HUES48 (cell line): ENCODE measurements at regions not wholly inside any gene's neighbourhood (a gene's known extent, or its start where the extent isn't known, plus 50 kb on each side); places are given as distances from the start of the nearest gene placed in this dataset.
A peak's percentile ranks its signal among the peaks of the same experiment; 100 is the strongest.

Experiments
- H3K27ac ChIP-seq: one replicate; pipeline ENCODE4 v1.7.0; 2013; ENCODE audit warnings: low read depth, low read length, inconsistent platforms
- H3K27me3 ChIP-seq: 2 replicates; pipeline ENCODE4 v1.6.1; 2013; ENCODE audit warnings: mild to moderate bottlenecking, low read length; ENCODE audit not compliant: control insufficient read depth, insufficient read depth
- H3K36me3 ChIP-seq: 2 replicates; pipeline ENCODE4 v1.6.1; 2013; ENCODE audit warnings: low read length; ENCODE audit not compliant: control insufficient read depth, insufficient read depth
- H3K4me1 ChIP-seq: 2 replicates; pipeline ENCODE4 v1.6.1; 2013; ENCODE audit warnings: mild to moderate bottlenecking, low read length; ENCODE audit not compliant: control insufficient read depth, insufficient read depth
- H3K4me3 ChIP-seq: 2 replicates; pipeline ENCODE4 v1.5.1; 2013; ENCODE audit warnings: mild to moderate bottlenecking, low read depth, low read length
- H3K9ac ChIP-seq: 2 replicates; pipeline ENCODE4 v1.6.1; 2013; ENCODE audit warnings: mild to moderate bottlenecking, low read depth, low read length, moderate library complexity
- H3K9me3 ChIP-seq: 2 replicates; pipeline ENCODE4 v1.6.1; 2013; ENCODE audit warnings: low read length; ENCODE audit not compliant: control insufficient read depth, insufficient read depth

- no peak overlapping the region; the same call in 1 of the 2 replicates for H3K9ac ChIP-seq
- H3K27ac ChIP-seq: no peak overlapping the region
- no peaks in the 10 kb centered on the region for H3K36me3 ChIP-seq
- no peak overlapping the region for H3K4me3 ChIP-seq
- H3K27me3 ChIP-seq: no peaks in the 10 kb centered on the region
- H3K4me1 ChIP-seq: peaks cover 74% of the 10 kb centered on the region
- no peaks in the 10 kb centered on the region for H3K9me3 ChIP-seq
Observed at GRCh38 chr16:74034200-74034599, 262.4 kb upstream of the PSMD7 start.

GRCh38 chr16:74033441-74033995, 263.1 kb upstream of the PSMD7 start:
- Histone ChIP-seq H3K4me3 (no peak overlapping the region), H3K9me3 (no peaks in the 10 kb centered on the region), H3K27ac (no peak overlapping the region), H3K4me1 (peaks cover 81% of the 10 kb centered on the region), H3K9ac (no peak overlapping the region), H3K27me3 (no peaks in the 10 kb centered on the region), H3K36me3 (no peaks in the 10 kb centered on the region)

- H3K4me3 ChIP-seq: no peak overlapping the region
- H3K27me3 ChIP-seq: no peaks in the 10 kb centered on the region
- no peak overlapping the region for H3K9ac ChIP-seq
- peaks cover 90% of the 10 kb centered on the region for H3K4me1 ChIP-seq
- H3K27ac ChIP-seq: peak overlapping the region; percentile 73
- H3K9me3 ChIP-seq: no peaks in the 10 kb centered on the region
- no peaks in the 10 kb centered on the region for H3K36me3 ChIP-seq
Observed at GRCh38 chr16:74031551-74031950, 265.1 kb upstream of the PSMD7 start.

DNA sequence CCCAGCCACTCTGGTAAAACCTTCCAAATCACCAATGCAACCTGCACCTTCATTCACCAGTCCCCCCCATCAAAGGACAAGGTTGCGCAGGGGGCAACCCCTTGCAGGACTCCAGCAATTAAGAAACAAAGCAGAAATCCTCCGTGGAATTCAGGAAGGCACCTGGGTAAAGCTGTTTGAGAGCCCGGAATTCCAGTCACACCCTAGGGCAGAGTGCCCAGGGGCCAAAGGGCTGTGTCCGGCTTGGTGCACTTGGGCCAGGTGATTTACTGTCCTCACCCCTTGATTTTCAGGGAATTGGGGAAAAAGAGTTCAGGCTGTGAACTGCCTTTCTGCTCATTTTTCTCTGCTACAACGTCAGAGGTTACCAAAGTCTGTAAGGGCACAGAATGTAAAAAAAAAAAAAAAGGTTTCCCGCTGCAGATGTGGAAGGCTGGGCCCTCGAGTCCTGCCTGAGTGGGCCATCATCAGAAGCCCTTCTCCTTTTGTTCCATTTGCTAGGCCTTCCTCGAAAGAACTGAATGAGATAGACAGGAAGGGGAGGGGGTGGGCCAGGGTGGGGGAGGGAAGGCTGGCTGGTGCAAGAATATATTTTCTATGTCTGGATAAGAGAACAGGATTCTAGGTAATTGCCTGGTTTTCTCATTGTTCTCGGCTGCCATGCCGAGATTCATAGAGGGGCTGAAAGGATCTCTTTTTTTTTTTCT, 266.5 kb upstream of the PSMD7 start:
- no peaks in the 10 kb centered on the region for H3K27me3 ChIP-seq
- no peaks in the 10 kb centered on the region for H3K36me3 ChIP-seq
- H3K9me3 ChIP-seq: no peaks in the 10 kb centered on the region
- H3K27ac ChIP-seq: peak overlapping the region; percentile 39
- H3K9ac ChIP-seq: no peak overlapping the region
- H3K4me3 ChIP-seq: no peak overlapping the region
- peaks cover 90% of the 10 kb centered on the region for H3K4me1 ChIP-seq

DNA sequence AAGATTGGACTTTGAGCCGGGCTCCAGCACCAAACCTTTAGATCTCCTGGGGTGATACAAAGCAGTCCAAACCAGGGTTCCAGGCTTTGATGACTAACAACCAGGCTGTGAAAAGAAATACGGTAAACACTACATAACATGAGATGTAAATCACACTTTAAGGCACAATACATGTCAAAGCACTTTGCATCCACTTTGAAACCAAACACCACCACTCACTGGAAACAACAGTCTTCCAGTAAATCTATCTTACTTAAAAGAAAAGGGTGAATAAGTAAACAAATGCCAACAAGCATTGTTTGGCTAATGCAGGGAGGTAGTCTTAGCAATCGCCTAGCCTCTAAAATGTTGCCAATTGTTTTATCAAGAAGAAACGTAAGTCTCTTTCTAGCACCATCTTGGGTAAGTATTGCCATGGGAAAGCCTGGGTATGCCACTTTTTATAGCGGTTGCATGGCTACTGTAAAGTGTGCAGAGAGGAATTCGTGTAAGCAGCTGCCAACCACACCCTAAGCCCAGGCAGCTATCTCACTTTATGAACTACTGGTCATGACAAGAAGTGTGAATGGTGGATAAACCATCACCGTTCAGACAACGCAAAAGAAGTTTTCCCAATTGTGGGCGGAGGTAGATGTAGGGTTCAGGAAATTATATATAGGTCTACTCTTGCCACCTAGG, 267.4 kb upstream of the PSMD7 start:
- Histone ChIP-seq H3K4me1 (peaks cover 89% of the 10 kb centered on the region), H3K36me3 (no peaks in the 10 kb centered on the region), H3K4me3 (peak overlapping the region; percentile 10), H3K27me3 (no peaks in the 10 kb centered on the region), H3K27ac (peak overlapping the region; percentile 74), H3K9ac (no peak overlapping the region), H3K9me3 (no peaks in the 10 kb centered on the region)

- Histone ChIP-seq H3K36me3 (no peaks in the 10 kb centered on the region), H3K9ac (no peak overlapping the region), H3K4me3 (no peak overlapping the region), H3K27me3 (no peaks in the 10 kb centered on the region), H3K9me3 (no peaks in the 10 kb centered on the region), H3K27ac (peak overlapping the region; percentile 74), H3K4me1 (peaks cover 72% of the 10 kb centered on the region)
Observed at GRCh38 chr16:74026373-74027281, 270.0 kb upstream of the PSMD7 start.

- Histone ChIP-seq H3K4me1 (peaks cover 68% of the 10 kb centered on the region), H3K27me3 (no peaks in the 10 kb centered on the region), H3K4me3 (no peak overlapping the region), H3K27ac (no peak overlapping the region), H3K36me3 (no peaks in the 10 kb centered on the region), H3K9ac (no peak overlapping the region), H3K9me3 (no peaks in the 10 kb centered on the region)
Observed at GRCh38 chr16:74024953-74025352, 271.7 kb upstream of the PSMD7 start.

DNA sequence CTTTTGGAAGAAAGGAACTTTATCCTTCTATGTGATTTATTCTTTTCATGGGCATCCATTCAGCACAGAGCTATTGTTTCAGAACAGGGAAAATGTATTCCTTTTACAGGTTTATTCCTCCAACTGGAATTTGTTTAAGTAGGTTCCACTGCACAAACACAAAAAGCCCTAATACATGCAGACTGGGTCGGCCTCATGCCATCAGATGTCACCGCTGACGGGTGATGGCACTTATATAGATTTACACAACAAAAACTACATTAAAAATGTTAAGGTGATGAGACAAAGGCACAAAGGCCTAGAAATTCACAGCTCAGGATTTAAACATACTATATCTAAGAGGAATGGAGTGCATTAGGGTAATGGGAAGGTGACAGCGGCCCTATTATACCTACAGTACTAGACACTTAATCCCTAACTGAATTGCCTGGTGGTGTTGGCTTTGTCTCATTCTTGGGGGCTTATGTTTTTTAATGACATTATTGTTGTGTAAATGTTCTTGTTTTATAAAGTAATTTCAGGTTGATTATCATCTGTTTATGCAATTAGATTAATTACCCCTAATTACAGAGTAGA, 276.4 kb upstream of the PSMD7 start:
- Histone ChIP-seq H3K9ac (no peak overlapping the region), H3K4me1 (peaks cover 36% of the 10 kb centered on the region), H3K4me3 (no peak overlapping the region; the same call in 1 of the 2 replicates), H3K27ac (no peak overlapping the region), H3K27me3 (no peaks in the 10 kb centered on the region), H3K9me3 (no peaks in the 10 kb centered on the region), H3K36me3 (no peaks in the 10 kb centered on the region)

- no peaks in the 10 kb centered on the region for H3K27me3 ChIP-seq
- H3K9me3 ChIP-seq: no peaks in the 10 kb centered on the region
- H3K36me3 ChIP-seq: no peaks in the 10 kb centered on the region
- H3K27ac ChIP-seq: no peak overlapping the region
- peaks cover 30% of the 10 kb centered on the region for H3K4me1 ChIP-seq
- H3K4me3 ChIP-seq: no peak overlapping the region; the same call in 1 of the 2 replicates
- no peak overlapping the region for H3K9ac ChIP-seq
Observed at GRCh38 chr16:74019612-74020011, 277.0 kb upstream of the PSMD7 start.

- no peak overlapping the region for H3K9ac ChIP-seq
- no peaks in the 10 kb centered on the region for H3K27me3 ChIP-seq
- no peaks in the 10 kb centered on the region for H3K9me3 ChIP-seq
- no peaks in the 10 kb centered on the region for H3K36me3 ChIP-seq
- peaks cover 21% of the 10 kb centered on the region for H3K4me1 ChIP-seq
- no peak overlapping the region for H3K4me3 ChIP-seq
- no peak overlapping the region for H3K27ac ChIP-seq
Observed at GRCh38 chr16:74015953-74016352, 280.7 kb upstream of the PSMD7 start.
